Liver (tissue), 3 donors: ENCODE measurements at regions not wholly inside any gene's neighbourhood (a gene's known extent, or its start where the extent isn't known, plus 50 kb on each side); places are given as distances from the start of the nearest gene placed in this dataset.

ENCODE experiments used
- CTCF ChIP-seq: fragments of 150-350 bp; IDR thresholded peaks from 2 replicates; pipeline ENCODE4 v1.5.1; 2017; ENCODE audit warnings: improper control_type of control experiment, low read depth, low read length; ENCODE audit not compliant: missing input control
- EGR1 ChIP-seq, 2 donors: IDR thresholded peaks; 2 replicates each; pipeline ENCODE4 v1.6.1; 2016 to 2018; ENCODE audit warnings: antibody characterized with exemption in 2 of 2, low read depth in 2 of 2
- FOXA1 ChIP-seq: IDR thresholded peaks from 2 replicates; pipeline ENCODE4 v1.6.1; 2016; ENCODE audit warnings: antibody characterized with exemption
- GABPA ChIP-seq, 2 donors: IDR thresholded peaks in 1 of 2; conservative IDR thresholded peaks in 1 of 2; 2 replicates each; pipeline ENCODE4 v1.6.1; 2016; ENCODE audit warnings: antibody characterized with exemption in 2 of 2, mild to moderate bottlenecking in 1 of 2, moderate library complexity in 1 of 2
- HNF4G ChIP-seq: IDR thresholded peaks from 2 replicates; pipeline ENCODE4 v1.6.1; 2016; ENCODE audit warnings: antibody characterized with exemption
- JUND ChIP-seq, 2 donors: IDR thresholded peaks; 2 replicates each; pipeline ENCODE4 v1.6.1; 2016; ENCODE audit warnings: antibody characterized with exemption in 2 of 2
- NR2F2 ChIP-seq: IDR thresholded peaks from 2 replicates; pipeline ENCODE4 v1.6.1; 2016; ENCODE audit warnings: antibody characterized with exemption
- RAD21 ChIP-seq, 2 donors: IDR thresholded peaks; 2 replicates each; pipeline ENCODE4 v1.6.1; 2016; ENCODE audit warnings: antibody characterized with exemption in 2 of 2, mild to moderate bottlenecking in 2 of 2
- REST ChIP-seq: IDR thresholded peaks from 2 replicates; pipeline ENCODE4 v1.6.1; 2016; ENCODE audit warnings: antibody characterized with exemption, mild to moderate bottlenecking
- RXRA ChIP-seq, 2 donors: IDR thresholded peaks; 2 replicates each; pipeline ENCODE4 v1.6.1; 2017 to 2018; ENCODE audit warnings: antibody characterized with exemption in 2 of 2, mild to moderate bottlenecking in 1 of 2
- TAF1 ChIP-seq: conservative IDR thresholded peaks from 2 replicates; pipeline ENCODE4 v1.6.1; 2016; ENCODE audit warnings: antibody characterized with exemption, mild to moderate bottlenecking
- YY1 ChIP-seq: IDR thresholded peaks from 2 replicates; pipeline ENCODE4 v1.6.1; 2016; ENCODE audit warnings: antibody characterized with exemption, mild to moderate bottlenecking
- TF ChIP-seq, protein P1 (sequence below): IDR thresholded peaks from 2 replicates; pipeline ENCODE4 v1.6.1; 2016; ENCODE audit warnings: antibody characterized with exemption
- TF ChIP-seq, protein P2 (sequence below): IDR thresholded peaks from 2 replicates; pipeline ENCODE4 v1.6.1; 2016; ENCODE audit warnings: antibody characterized with exemption
- donor health status: healthy.
- donor health status: healthy.

DNA sequence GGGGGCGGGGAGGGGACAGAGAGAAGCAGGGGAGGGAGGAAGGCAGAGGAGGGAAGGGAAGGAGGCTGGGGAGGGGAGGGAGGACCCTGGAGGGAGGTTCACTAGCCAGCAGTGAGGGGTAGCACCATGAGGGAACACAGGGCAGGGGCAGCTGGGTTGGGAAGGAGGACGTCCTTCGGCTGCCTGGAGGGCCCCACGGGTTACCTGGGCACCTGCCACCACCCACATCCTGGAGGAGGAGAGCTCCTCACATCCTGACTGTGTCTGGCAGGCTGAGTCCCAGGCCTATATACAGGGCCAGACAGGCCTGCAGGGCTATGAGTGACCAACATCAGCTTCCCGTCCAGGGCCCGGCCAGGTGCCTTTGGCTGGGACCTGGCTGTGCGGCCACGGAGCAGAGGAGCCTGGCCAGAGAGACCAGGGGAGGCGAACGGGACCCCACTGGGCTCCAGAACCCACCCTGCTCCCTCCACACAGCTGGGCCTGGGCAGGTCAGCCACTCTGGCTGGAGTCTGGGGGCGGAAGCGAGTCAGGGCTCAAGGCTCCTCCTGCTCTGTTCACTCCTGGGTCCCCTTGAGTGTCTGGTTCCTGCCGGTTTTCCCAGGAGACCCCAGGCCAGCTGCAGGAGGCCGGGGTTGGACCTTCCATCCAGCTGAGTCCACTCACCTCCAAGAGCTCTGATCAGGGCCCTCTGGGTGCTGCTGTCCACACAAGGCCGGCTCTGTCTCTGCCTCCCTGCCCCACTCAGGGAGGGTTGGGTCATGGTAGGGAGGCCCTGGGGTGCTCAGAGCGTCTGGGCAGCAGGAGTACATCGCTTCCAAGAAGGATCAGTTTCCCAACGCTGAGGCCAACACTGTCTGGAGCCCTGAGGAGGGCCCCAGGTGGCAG is 677.7 kb downstream of the BRD1 start:
- TF ChIP-seq CTCF (no peak), YY1 (no peak), TAF1 (no peak), RXRA (IDR thresholded peaks at IDR 0.05) (no peak), RAD21 (IDR thresholded peaks at IDR 0.05) (no peak), GABPA (IDR thresholded peaks at IDR 0.05 in 1 of 2, conservative IDR thresholded peaks at IDR 0.05 in 1 of 2) (no peak), JUND (IDR thresholded peaks at IDR 0.05) (no peak), EGR1 (IDR thresholded peaks at IDR 0.05; ENCODE audit: low read depth in 2 of 2) (no peak), REST (no peak), NR2F2 (no peak), HNF4G (no peak), FOXA1 (no peak)
- TF ChIP-seq, protein P1, sequence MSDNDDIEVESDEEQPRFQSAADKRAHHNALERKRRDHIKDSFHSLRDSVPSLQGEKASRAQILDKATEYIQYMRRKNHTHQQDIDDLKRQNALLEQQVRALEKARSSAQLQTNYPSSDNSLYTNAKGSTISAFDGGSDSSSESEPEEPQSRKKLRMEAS, result no peak
- TF ChIP-seq, protein P2, sequence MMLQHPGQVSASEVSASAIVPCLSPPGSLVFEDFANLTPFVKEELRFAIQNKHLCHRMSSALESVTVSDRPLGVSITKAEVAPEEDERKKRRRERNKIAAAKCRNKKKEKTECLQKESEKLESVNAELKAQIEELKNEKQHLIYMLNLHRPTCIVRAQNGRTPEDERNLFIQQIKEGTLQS, result no peak
